T47D (cell line): ENCODE measurements at regions not wholly inside any gene's neighbourhood (a gene's known extent, or its start where the extent isn't known, plus 50 kb on each side); places are given as distances from the start of the nearest gene placed in this dataset.

Experiments used
- DNase-seq, 2 experiments: peaks; one replicate each; pipeline versions ENCODE4 v3.0.0 to v3.0.0-alpha.2; 2011 to 2012; ENCODE audit warnings: low read depth in 1 of 2, low spot score in 1 of 2
- JUND ChIP-seq: IDR thresholded peaks from 2 replicates; pipeline ENCODE4 v1.6.1; 2012; ENCODE audit warnings: low read depth
- in situ Hi-C: cut with HindIII; loops from 2 replicates; pipeline ENCODE4 v1.10.0; 2016; ENCODE audit warnings: low sequenced_read_pairs, low pct_unique_long_range_greater_than_20kb

DNA sequence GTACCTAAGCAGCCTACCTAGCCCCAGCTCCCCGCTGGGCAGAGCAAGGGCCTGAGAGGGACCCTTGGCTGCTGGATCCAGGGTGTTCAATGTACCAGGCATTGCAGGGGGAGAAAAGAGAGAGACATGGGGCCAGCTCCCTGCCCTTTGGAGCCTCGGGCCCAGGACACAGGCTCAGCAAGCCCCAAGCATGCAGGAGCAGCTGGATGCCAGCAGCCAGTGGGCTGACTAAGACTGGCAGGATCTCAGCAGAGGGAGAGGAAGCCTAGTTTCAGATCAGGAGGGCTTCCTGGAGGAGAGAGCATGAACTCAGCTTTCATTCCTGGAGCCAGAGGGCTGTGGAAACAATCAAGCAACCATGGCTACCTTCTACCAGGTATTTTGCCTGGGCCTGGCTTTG lies 82.0 kb upstream of the NKD1 start:
- DNase-seq, result no peak
- no peak for TF ChIP-seq JUND
- in situ Hi-C loops, result no loop called here

GRCh38 chr16:50464325-50465290 lies 83.6 kb upstream of the NKD1 start:
- in situ Hi-C loops, result no loop called here
- DNase-seq, result no peak
- no peak for TF ChIP-seq JUND

DNA sequence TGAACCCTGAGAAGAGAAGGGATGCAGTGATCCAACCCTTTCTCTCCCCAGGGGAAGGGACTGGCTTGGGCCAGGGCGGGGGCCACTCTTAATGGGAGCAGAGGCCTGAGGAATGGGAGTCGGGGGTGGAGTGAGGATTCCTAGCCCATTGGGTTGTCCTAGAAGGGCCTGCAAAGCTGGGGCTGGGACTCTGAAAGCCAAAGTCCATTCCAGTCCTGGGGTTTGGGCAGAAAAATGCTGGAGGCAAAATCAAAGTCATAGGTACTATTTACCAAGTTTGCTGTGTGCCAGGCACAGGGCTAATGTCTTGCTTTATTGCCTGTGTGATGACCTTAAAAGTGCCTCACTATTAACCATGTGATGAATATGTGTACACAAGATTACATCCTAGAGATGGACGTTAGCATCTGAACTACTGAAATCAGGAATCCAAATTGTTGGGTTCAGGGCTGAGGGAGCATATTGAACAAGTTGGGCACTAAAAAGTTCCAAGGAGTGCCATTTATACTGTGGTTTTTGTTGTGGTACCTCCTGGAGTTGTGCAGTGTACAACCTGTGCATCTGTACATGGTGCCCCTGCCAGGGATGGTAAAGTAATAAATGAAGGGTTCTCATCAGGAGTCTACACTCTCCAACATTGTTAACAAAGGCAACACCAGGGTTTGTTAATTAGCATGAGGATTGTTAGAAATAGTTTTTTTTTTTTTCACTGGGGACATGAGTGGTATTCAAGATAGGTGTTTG lies 84.4 kb upstream of the NKD1 start:
- TF ChIP-seq JUND, result no peak
- in situ Hi-C loops, result no loop called here
- DNase-seq, result no peak

GRCh38 chr16:50462793-50463507 lies 85.2 kb upstream of the NKD1 start:
- no peak for DNase-seq
- TF ChIP-seq JUND, result no peak
- in situ Hi-C loops, result no loop called here

DNA sequence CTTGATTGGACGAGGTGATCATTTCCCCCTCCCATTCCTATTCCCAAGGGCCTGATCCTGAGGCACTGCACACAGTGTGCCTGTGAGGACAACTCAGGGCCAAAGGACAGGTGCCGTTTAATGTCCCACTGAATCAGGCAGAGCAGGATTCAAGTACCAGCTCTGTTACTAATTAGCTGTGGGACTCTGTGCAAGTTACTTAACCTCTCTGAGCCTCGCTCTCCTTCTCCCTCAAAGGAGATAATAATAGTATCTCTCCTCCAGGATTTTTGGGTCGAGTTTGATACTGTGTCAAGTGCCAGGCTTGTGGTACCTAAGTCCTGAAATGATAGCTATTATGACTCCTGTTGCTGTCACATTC lies 86.8 kb upstream of the NKD1 start:
- TF ChIP-seq JUND, result no peak
- DNase-seq, result no peak
- in situ Hi-C loops, result no loop called here

- in situ Hi-C loops, result no loop called here
- DNase-seq, result no peak
- TF ChIP-seq JUND, result no peak
Measured at GRCh38 chr16:50460538-50461399, 87.4 kb upstream of the NKD1 start.

DNA sequence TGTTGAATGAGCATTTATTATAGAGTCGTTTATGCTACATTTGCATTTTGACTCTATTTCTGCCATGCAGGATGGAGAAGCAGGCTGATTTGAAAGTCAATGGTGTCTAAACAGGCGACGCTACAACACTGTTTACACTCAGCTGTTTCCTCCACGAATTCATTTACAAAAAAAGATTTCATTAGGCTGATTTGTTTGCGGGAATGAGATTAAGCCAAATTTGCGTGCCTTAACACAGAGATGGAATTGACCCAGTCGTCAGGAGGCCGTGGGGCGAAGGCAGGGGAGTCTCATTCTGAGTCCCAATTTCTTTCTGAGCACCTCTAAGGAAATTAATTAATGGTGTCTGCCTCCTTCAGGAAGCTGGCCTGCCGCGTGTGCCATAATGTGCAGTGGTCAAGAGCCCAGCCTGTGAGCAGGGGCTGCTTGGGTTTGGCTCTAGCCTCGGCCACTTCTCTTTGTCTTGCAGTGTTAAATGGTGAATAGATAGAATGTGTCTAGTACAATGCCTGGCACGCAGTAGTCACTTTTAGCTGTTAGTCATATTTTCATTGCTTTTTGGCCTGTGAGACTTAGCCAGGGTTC lies 88.6 kb upstream of the NKD1 start:
- no peak for TF ChIP-seq JUND
- in situ Hi-C loops, result no loop called here
- DNase-seq, result no peak

DNA sequence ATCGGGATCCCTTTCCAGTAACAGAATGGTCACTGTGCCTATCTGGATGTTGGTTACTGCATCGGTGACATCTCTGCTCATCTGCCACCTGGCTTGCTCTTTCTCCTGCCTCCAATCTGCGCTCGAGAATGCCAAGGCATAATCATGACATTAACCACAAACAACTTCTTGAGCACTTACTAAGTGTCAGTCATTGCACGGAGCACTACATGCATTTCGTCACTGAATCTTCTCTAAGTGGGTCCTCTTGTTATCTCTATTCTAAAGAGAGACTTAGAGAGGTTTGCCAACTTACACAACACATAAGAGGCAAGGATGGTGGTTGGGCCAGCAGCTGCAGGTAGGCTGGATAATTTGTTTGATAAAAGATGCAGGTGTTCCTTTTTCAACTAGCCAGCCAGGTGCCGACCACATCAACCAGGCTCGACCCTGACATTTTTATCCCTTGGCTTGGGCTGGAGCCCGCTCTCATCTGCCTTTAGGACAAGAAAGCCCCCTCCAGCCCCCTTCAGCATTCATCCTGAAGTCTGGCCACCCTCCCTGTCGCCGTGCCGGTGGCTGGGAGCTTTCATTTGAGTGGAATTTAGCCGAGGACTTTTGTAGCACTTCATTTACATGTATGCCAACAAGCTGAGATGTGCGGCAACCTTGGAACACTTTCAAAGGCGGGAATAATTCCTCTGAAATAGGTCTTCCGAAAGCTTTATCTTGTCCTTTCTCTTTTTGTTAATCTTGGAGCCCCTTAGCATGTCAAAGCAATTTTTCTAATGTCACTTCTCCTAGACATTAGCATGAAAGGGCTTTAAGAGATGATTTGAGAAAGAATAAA lies 89.3 kb upstream of the NKD1 start:
- in situ Hi-C loops, result no loop called here
- no peak for DNase-seq

GRCh38 chr16:50457979-50458491 lies 89.2 kb upstream of the BRD7 start:
- TF ChIP-seq JUND, result no peak
- in situ Hi-C loops, result no loop called here

More for the DNA sequence above, 89.3 kb upstream of the NKD1 start:
- no peak for TF ChIP-seq JUND

DNA sequence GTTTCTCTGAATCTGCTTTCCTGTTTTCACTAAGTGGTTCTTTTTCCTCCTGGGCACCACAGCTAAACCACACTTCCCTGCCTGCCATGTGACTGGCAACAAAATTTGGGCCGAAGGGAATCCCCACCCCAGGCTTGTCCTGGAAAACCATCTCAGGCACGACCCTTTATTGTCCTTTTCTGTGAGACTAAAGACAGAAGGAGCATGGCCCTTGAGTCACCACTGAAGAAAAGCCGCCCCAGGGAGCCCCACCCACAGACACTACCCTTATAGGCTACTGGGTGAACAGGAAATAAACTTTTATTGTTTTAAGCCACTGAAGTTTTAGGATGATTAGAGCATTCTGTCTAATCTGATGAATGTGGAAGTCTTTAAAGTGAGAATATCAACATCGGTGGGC lies 88.6 kb upstream of the BRD7 start:
- in situ Hi-C loops, result no loop called here
- TF ChIP-seq JUND, result no peak
- no peak for DNase-seq

More at GRCh38 chr16:50457979-50458491, 89.2 kb upstream of the BRD7 start:
- no peak for DNase-seq
